ENCODE measurements at regions not wholly inside any gene's neighbourhood (a gene's known extent, or its start where the extent isn't known, plus 50 kb on each side); places are given as distances from the start of the nearest gene placed in this dataset.
"Not testable (repeated sequence)": the region's sequence is repeated elsewhere in the genome, so short reads cannot be mapped to it uniquely, and the experiment has no call there.

- DNase-seq = peak in 23 of 56 donors; percentile 4 to 53 (median 19)
Measured at GRCh38 chr9:88280816-88281382, 107.3 kb upstream of the SPIN1 start.

GRCh38 chr9:88278036-88278435, 110.2 kb upstream of the SPIN1 start:
- no peak for DNase-seq

- no peak for DNase-seq
Measured at GRCh38 chr9:88274078-88274477, 114.2 kb upstream of the SPIN1 start.

- no peak for DNase-seq
Measured at GRCh38 chr9:88272986-88273385, 115.3 kb upstream of the SPIN1 start.

- DNase-seq = no peak
Measured at GRCh38 chr9:88270413-88270812, 117.8 kb upstream of the SPIN1 start.

- DNase-seq = no peak
Measured at GRCh38 chr9:88268886-88269285, 119.4 kb upstream of the SPIN1 start.

GRCh38 chr9:88267283-88267682, 121.0 kb upstream of the SPIN1 start:
- no peak for DNase-seq

- no peak for DNase-seq
Measured at GRCh38 chr9:88266416-88266815, 121.8 kb upstream of the SPIN1 start.

GRCh38 chr9:88259001-88259400, 120.7 kb upstream of the SPATA31C2 start:
- DNase-seq = no peak

- peak in 16 of 56 donors; percentile 1 to 19 (median 6) for DNase-seq
Measured at GRCh38 chr9:88258601-88259000, 120.3 kb upstream of the SPATA31C2 start.

GRCh38 chr9:88258024-88258423, 119.7 kb upstream of the SPATA31C2 start:
- DNase-seq = peak in 10 of 56 donors; percentile 1 to 26 (median 6)

GRCh38 chr9:88256216-88256615, 117.9 kb upstream of the SPATA31C2 start:
- no peak for DNase-seq

GRCh38 chr9:88255806-88256205, 117.5 kb upstream of the SPATA31C2 start:
- DNase-seq = not testable (repeated sequence)

- DNase-seq = no peak
Measured at GRCh38 chr9:88251903-88252302, 113.6 kb upstream of the SPATA31C2 start.

- DNase-seq = no peak
Measured at GRCh38 chr9:88243736-88244135, 105.5 kb upstream of the SPATA31C2 start.

GRCh38 chr9:88242879-88243278, 104.6 kb upstream of the SPATA31C2 start:
- no peak for DNase-seq

- DNase-seq = no peak
Measured at GRCh38 chr9:88237991-88238571, 99.8 kb upstream of the SPATA31C2 start.

GRCh38 chr9:88237479-88237961, 99.2 kb upstream of the SPATA31C2 start:
- DNase-seq = peak in 1 of 56 donors; percentile 4

GRCh38 chr9:88236511-88237478, 98.5 kb upstream of the SPATA31C2 start:
- DNase-seq = peak in 32 of 56 donors; percentile 8 to 71 (median 31)

- no peak for DNase-seq
Measured at GRCh38 chr9:88235615-88236014, 97.3 kb upstream of the SPATA31C2 start.

- DNase-seq = no peak
Measured at GRCh38 chr9:88234114-88234513, 95.8 kb upstream of the SPATA31C2 start.

GRCh38 chr9:88233091-88233490, 94.8 kb upstream of the SPATA31C2 start:
- DNase-seq = no peak
